ENCODE measurements at regions not wholly inside any gene's neighbourhood (a gene's known extent, or its start where the extent isn't known, plus 50 kb on each side); places are given as distances from the start of the nearest gene placed in this dataset.

DNA sequence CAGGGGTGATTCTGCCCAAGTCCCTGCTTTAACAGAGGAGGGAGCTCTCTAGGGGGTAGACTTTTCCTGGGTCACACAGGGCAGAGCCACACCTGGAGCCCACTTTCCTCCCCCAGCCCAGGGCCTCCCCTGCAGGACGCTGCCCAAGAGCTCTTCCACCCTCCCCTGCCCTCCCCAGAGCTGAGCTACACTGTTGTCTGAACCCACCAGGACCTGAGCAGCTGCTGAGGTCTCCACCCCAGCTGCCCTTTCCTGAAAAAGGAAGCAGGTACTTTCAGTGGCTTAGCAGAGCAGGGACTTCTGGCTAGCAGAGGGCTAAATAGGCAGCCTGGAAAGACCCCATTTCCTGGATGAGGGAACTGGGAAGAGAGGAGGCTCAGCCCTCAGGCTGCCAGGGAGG lies 169.3 kb upstream of the ETV3 start:
- TF ChIP-seq, protein P1, sequence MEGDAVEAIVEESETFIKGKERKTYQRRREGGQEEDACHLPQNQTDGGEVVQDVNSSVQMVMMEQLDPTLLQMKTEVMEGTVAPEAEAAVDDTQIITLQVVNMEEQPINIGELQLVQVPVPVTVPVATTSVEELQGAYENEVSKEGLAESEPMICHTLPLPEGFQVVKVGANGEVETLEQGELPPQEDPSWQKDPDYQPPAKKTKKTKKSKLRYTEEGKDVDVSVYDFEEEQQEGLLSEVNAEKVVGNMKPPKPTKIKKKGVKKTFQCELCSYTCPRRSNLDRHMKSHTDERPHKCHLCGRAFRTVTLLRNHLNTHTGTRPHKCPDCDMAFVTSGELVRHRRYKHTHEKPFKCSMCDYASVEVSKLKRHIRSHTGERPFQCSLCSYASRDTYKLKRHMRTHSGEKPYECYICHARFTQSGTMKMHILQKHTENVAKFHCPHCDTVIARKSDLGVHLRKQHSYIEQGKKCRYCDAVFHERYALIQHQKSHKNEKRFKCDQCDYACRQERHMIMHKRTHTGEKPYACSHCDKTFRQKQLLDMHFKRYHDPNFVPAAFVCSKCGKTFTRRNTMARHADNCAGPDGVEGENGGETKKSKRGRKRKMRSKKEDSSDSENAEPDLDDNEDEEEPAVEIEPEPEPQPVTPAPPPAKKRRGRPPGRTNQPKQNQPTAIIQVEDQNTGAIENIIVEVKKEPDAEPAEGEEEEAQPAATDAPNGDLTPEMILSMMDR (conservative IDR thresholded peaks at IDR 0.05; ENCODE audit: low read depth in 2 of 2) = no peak
- no peak for TF ChIP-seq EZH2 (IDR thresholded peaks at IDR 0.05; ENCODE audit: low read depth, unreplicated experiment)
- TF ChIP-seq EZH2phosphoT487 (IDR thresholded peaks at IDR 0.05; ENCODE audit: unreplicated experiment) = no peak
- no peak for TF ChIP-seq POLR2AphosphoS5 (IDR thresholded peaks at IDR 0.05; ENCODE audit: low read depth)
- TF ChIP-seq CREB1 (CRISPR knock-in tag; IDR thresholded peaks at IDR 0.05; ENCODE audit: low read depth) = no peak
- TF ChIP-seq, protein P2, sequence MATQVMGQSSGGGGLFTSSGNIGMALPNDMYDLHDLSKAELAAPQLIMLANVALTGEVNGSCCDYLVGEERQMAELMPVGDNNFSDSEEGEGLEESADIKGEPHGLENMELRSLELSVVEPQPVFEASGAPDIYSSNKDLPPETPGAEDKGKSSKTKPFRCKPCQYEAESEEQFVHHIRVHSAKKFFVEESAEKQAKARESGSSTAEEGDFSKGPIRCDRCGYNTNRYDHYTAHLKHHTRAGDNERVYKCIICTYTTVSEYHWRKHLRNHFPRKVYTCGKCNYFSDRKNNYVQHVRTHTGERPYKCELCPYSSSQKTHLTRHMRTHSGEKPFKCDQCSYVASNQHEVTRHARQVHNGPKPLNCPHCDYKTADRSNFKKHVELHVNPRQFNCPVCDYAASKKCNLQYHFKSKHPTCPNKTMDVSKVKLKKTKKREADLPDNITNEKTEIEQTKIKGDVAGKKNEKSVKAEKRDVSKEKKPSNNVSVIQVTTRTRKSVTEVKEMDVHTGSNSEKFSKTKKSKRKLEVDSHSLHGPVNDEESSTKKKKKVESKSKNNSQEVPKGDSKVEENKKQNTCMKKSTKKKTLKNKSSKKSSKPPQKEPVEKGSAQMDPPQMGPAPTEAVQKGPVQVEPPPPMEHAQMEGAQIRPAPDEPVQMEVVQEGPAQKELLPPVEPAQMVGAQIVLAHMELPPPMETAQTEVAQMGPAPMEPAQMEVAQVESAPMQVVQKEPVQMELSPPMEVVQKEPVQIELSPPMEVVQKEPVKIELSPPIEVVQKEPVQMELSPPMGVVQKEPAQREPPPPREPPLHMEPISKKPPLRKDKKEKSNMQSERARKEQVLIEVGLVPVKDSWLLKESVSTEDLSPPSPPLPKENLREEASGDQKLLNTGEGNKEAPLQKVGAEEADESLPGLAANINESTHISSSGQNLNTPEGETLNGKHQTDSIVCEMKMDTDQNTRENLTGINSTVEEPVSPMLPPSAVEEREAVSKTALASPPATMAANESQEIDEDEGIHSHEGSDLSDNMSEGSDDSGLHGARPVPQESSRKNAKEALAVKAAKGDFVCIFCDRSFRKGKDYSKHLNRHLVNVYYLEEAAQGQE (IDR thresholded peaks at IDR 0.05; ENCODE audit: unreplicated experiment) = no peak
- TF ChIP-seq ZNF331 (CRISPR knock-in tag; IDR thresholded peaks at IDR 0.05; ENCODE audit: low read depth) = no peak
- TF ChIP-seq, protein P3, sequence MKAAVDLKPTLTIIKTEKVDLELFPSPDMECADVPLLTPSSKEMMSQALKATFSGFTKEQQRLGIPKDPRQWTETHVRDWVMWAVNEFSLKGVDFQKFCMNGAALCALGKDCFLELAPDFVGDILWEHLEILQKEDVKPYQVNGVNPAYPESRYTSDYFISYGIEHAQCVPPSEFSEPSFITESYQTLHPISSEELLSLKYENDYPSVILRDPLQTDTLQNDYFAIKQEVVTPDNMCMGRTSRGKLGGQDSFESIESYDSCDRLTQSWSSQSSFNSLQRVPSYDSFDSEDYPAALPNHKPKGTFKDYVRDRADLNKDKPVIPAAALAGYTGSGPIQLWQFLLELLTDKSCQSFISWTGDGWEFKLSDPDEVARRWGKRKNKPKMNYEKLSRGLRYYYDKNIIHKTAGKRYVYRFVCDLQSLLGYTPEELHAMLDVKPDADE (IDR thresholded peaks at IDR 0.05) = no peak
- no peak for TF ChIP-seq STAT1 (IDR thresholded peaks at IDR 0.05; ENCODE audit: unreplicated experiment)
- no peak for TF ChIP-seq JUNB (IDR thresholded peaks at IDR 0.05; ENCODE audit: unreplicated experiment)
